ENCODE measurements at regions not wholly inside any gene's neighbourhood (a gene's known extent, or its start where the extent isn't known, plus 50 kb on each side); places are given as distances from the start of the nearest gene placed in this dataset.

DNA sequence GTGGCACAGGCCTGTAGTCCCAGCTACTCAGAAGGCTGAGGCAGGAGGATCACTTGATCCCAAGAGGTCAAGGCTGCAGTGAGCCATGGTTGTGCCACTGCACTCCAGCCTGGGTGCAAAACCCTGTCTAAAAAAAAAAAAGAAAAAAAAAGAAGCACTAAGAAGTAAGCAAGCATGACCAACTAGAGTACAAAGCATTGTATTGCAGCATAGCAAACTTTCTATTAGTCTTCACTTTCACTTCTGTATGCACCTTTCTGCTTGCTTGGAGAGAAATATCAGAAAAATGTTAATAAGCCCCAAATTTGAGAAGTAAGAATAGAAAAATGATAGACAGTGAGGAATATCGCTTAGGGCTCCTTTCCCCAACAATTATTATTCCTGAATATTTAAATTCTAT, 497.7 kb upstream of the WWC1 start:
- TF ChIP-seq RELA (CRISPR knock-in tag; IDR thresholded peaks at IDR 0.05; ENCODE audit: borderline replicate concordance): no peak
- no peak for TF ChIP-seq NFYB (CRISPR knock-in tag; conservative IDR thresholded peaks at IDR 0.05; ENCODE audit: low read depth)
